GM23248 (cell line): ENCODE measurements at regions not wholly inside any gene's neighbourhood (a gene's known extent, or its start where the extent isn't known, plus 50 kb on each side); places are given as distances from the start of the nearest gene placed in this dataset.

Experiments used
- EZH2 ChIP-seq: fragments of 200-600 bp; sonication (generic); IDR thresholded peaks from 2 replicates; pipeline ENCODE4 v1.6.1; 2018; ENCODE audit warnings: antibody characterized with exemption, mild to moderate bottlenecking; ENCODE audit not compliant: insufficient read depth, poor library complexity, severe bottlenecking
- EZH2phosphoT487 ChIP-seq: fragments of 200-600 bp; sonication (generic); IDR thresholded peaks from 2 replicates; pipeline ENCODE4 v1.6.1; 2018; ENCODE audit warnings: antibody characterized with exemption, moderate library complexity, mild to moderate bottlenecking, low read depth; ENCODE audit not compliant: insufficient read depth

GRCh38 chr19:33876192-33876591, 79.5 kb downstream of the KCTD15 start:
- TF ChIP-seq EZH2phosphoT487, result no peak
- TF ChIP-seq EZH2, result no peak
